Prostate gland (tissue), 2 donors: ENCODE measurements at regions not wholly inside any gene's neighbourhood (a gene's known extent, or its start where the extent isn't known, plus 50 kb on each side); places are given as distances from the start of the nearest gene placed in this dataset.

Source experiments
- DNase-seq: peaks from one replicate; pipeline ENCODE4 v3.0.0-alpha.2; 2019; ENCODE audit warnings: low spot score
- H3K27ac ChIP-seq, 2 donors: fragments of 200-600 bp; sonication (generic); 2 replicates each; pipeline ENCODE4 v1.5.1; 2017 to 2019
- H3K27me3 ChIP-seq: fragments of 200-600 bp; sonication (generic); replicated peaks from 2 replicates; pipeline ENCODE4 v1.5.1; 2019; ENCODE audit not compliant: insufficient read depth
- H3K36me3 ChIP-seq, 2 donors: fragments of 200-600 bp; sonication (generic); 1 replicate in 1 of 2; 2 replicates in 1 of 2; pipeline versions ENCODE4 v1.5.1 to v1.8.1; 2017 to 2019
- H3K4me1 ChIP-seq: fragments of 200-600 bp; sonication (generic); replicated peaks from 2 replicates; pipeline ENCODE4 v1.5.1; 2019
- H3K4me3 ChIP-seq, 2 donors: fragments of 200-600 bp; sonication (generic); 2 replicates each; pipeline ENCODE4 v1.5.1; 2017 to 2019
- H3K9me3 ChIP-seq: fragments of 200-600 bp; sonication (generic); 2 replicates; pipeline ENCODE4 v1.5.1; 2017
- CTCF ChIP-seq, 4 experiments: fragments of 200-600 bp in 2 of 4; fragments of 450-650 bp in 2 of 4; sonication (generic) in 2 of 4; IDR thresholded peaks; 1 replicate in 3 of 4; 2 replicates in 1 of 4; pipeline ENCODE4 v1.5.1; 2016 to 2019; ENCODE audit warnings: antibody characterized with exemption in 4 of 4, mild to moderate bottlenecking in 2 of 4, moderate library complexity in 2 of 4
- POLR2A ChIP-seq: fragments of 450-650 bp; IDR thresholded peaks from one replicate; pipeline ENCODE4 v1.6.1; 2016; ENCODE audit warnings: antibody characterized with exemption, mild to moderate bottlenecking
- POLR2AphosphoS5 ChIP-seq: sonication (generic); formaldehyde crosslinking; IDR thresholded peaks from one replicate; pipeline ENCODE4 v1.6.1; 2017; ENCODE audit warnings: antibody characterized with exemption
- WGBS: methylation state at CpG from one replicate; pipeline ENCODE4 v1.1.5; 2018; 5-methylcytosine and 5-hydroxymethylcytosine counted together
- intact Hi-C: fragments of 100-400 bp; cut with DNase I; formaldehyde crosslinking; loops from one replicate; pipeline ENCODE4 v1.14.2; 2022

GRCh38 chr21:27114111-27114510 is 147.2 kb upstream of the ADAMTS5 start:
- intact Hi-C loops: no loop called here
- no peaks in the 10 kb centered on the region for H3K4me1 ChIP-seq
- H3K9me3 ChIP-seq: no peaks in the 10 kb centered on the region
- no peak overlapping the region for H3K4me3 ChIP-seq
- H3K27me3 ChIP-seq: no peaks in the 10 kb centered on the region
- DNase-seq: no peak
- H3K27ac ChIP-seq: no peak overlapping the region
- WGBS: 89% methylated on average over 2 of the region's 2 CpGs
- no peaks in the 10 kb centered on the region for H3K36me3 ChIP-seq
- no peak for TF ChIP-seq CTCF (IDR thresholded peaks at IDR 0.05)
- TF ChIP-seq POLR2A: no peak
- TF ChIP-seq POLR2AphosphoS5: no peak

- H3K4me3 ChIP-seq: no peak overlapping the region
- no peak for DNase-seq
- no peak overlapping the region for H3K27ac ChIP-seq
- H3K4me1 ChIP-seq: no peaks in the 10 kb centered on the region
- intact Hi-C loops: no loop called here
- no peaks in the 10 kb centered on the region for H3K27me3 ChIP-seq
- H3K9me3 ChIP-seq: no peaks in the 10 kb centered on the region
- H3K36me3 ChIP-seq: no peaks in the 10 kb centered on the region
- TF ChIP-seq CTCF (IDR thresholded peaks at IDR 0.05) (no peak), POLR2A (no peak), POLR2AphosphoS5 (no peak)
Measured at GRCh38 chr21:27112186-27112585, 145.3 kb upstream of the ADAMTS5 start.

- Histone ChIP-seq H3K4me1 (no peaks in the 10 kb centered on the region), H3K27ac (no peak overlapping the region), H3K36me3 (no peaks in the 10 kb centered on the region), H3K27me3 (no peaks in the 10 kb centered on the region), H3K9me3 (no peaks in the 10 kb centered on the region), H3K4me3 (no peak overlapping the region)
- TF ChIP-seq POLR2AphosphoS5: no peak
- no peak for TF ChIP-seq POLR2A
- no peak for TF ChIP-seq CTCF (IDR thresholded peaks at IDR 0.05)
- WGBS: 49% methylated on average over 2 of the region's 2 CpGs
- DNase-seq: no peak
- intact Hi-C loops: no loop called here
Measured at GRCh38 chr21:27110956-27111355, 144.1 kb upstream of the ADAMTS5 start.

- TF ChIP-seq POLR2A (no peak), CTCF (IDR thresholded peaks at IDR 0.05) (no peak), POLR2AphosphoS5 (no peak)
- no peaks in the 10 kb centered on the region for H3K4me1 ChIP-seq
- no peak overlapping the region for H3K4me3 ChIP-seq
- H3K27ac ChIP-seq: no peak overlapping the region
- DNase-seq: no peak
- H3K9me3 ChIP-seq: no peaks in the 10 kb centered on the region
- 68% methylated on average over 2 of the region's 2 CpGs for WGBS
- no peaks in the 10 kb centered on the region for H3K36me3 ChIP-seq
- intact Hi-C loops: no loop called here
- H3K27me3 ChIP-seq: no peaks in the 10 kb centered on the region
Measured at GRCh38 chr21:27108701-27109100, 141.8 kb upstream of the ADAMTS5 start.

- intact Hi-C loops: no loop called here
- whole genome bisulfite sequencing: 14% methylated on average over 1 of the region's 1 CpG
- DNase-seq: no peak
- no peak overlapping the region for H3K27ac ChIP-seq
- H3K4me3 ChIP-seq: no peak overlapping the region
- H3K9me3 ChIP-seq: no peaks in the 10 kb centered on the region
- H3K4me1 ChIP-seq: no peaks in the 10 kb centered on the region
- no peak for TF ChIP-seq CTCF (IDR thresholded peaks at IDR 0.05)
- TF ChIP-seq POLR2AphosphoS5: peak; percentile 37
- TF ChIP-seq POLR2A: no peak
- H3K27me3 ChIP-seq: no peaks in the 10 kb centered on the region
- no peaks in the 10 kb centered on the region for H3K36me3 ChIP-seq
Measured at GRCh38 chr21:27108228-27108627, 141.3 kb upstream of the ADAMTS5 start.
